ENCODE measurements at regions not wholly inside any gene's neighbourhood (a gene's known extent, or its start where the extent isn't known, plus 50 kb on each side); places are given as distances from the start of the nearest gene placed in this dataset.

GRCh38 chr20:58107533-58107932 is 120.9 kb downstream of the ANKRD60 start:
- no peak overlapping the region for H3K4me3 ChIP-seq (ENCODE audit: insufficient read depth, low read depth, low read length)
- no peak overlapping the region for H2AK9ac ChIP-seq (replicated peaks; ENCODE audit: low read depth, low read length, poor library complexity)
- intact Hi-C loops (cut with micrococcal nuclease) = no loop called here
- no peak overlapping the region for H2BK20ac ChIP-seq (ENCODE audit: low read depth, low read length)
- H3K18ac ChIP-seq (ENCODE audit: low read depth, low read length) = no peak overlapping the region
- H3K4me1 ChIP-seq (ENCODE audit: control insufficient read depth, insufficient read depth, low read length) = no peaks in the 10 kb centered on the region; the same call in 1 of the 2 replicates
- H3K79me1 ChIP-seq (ENCODE audit: low read depth in 1 of 2, low read length in 2 of 2) = no peaks in the 10 kb centered on the region
- no peak overlapping the region for H2BK15ac ChIP-seq (ENCODE audit: low read depth, low read length)
- H4K91ac ChIP-seq (ENCODE audit: insufficient read depth, low read depth, low read length) = no peak overlapping the region
- ChIA-PET POLR2A (ENCODE audit: unreplicated experiment) (no interaction called here), CTCF (no interaction called here)
- no peak overlapping the region for H4K5ac ChIP-seq (ENCODE audit: low read depth, low read length)
- ATAC-seq (ENCODE audit: low read depth) (no peak), DNase-seq (no peak)
- H2AK5ac ChIP-seq (ENCODE audit: low read depth, low read length) = no peak overlapping the region
- no peak overlapping the region for H3K4ac ChIP-seq (ENCODE audit: low read depth, low read length)
- no peaks in the 10 kb centered on the region for H3K9me3 ChIP-seq (ENCODE audit: control insufficient read depth, insufficient read depth, low read length)
- H3K27me3 ChIP-seq (ENCODE audit: control insufficient read depth, insufficient read depth, low read length) = peaks cover 2% of the 10 kb centered on the region
- no peak overlapping the region for H3K4me2 ChIP-seq (ENCODE audit: low read depth, low read length)
- no CpG with 5 or more reads among the region's 1 CpG for WGBS, 2 experiments (ENCODE audit: extremely low coverage in 2 of 2, insufficient read length in 1 of 2)
- H2BK5ac ChIP-seq (ENCODE audit: low read depth, low read length, poor library complexity, severe bottlenecking) = no peak overlapping the region
- no peak overlapping the region for H3K23ac ChIP-seq (ENCODE audit: low read depth, low read length)
- no peaks in the 10 kb centered on the region for H3K9me1 ChIP-seq (ENCODE audit: insufficient read depth, low read length)
- H4K20me1 ChIP-seq (ENCODE audit: insufficient read depth, low read length) = no peaks in the 10 kb centered on the region
- H3K9ac ChIP-seq (ENCODE audit: low read depth, low read length) = no peak overlapping the region
- no peak overlapping the region for H2BK120ac ChIP-seq (ENCODE audit: low read depth, low read length)
- no peak overlapping the region for H2AFZ ChIP-seq (replicated peaks; ENCODE audit: low read length, poor library complexity)
- BruUV-seq (replicated peaks) = no TSS peak
- dilution Hi-C loops (cut with HindIII; ENCODE audit: low sequenced_read_pairs, unreplicated experiment) = no loop called here
- no peak overlapping the region for H4K8ac ChIP-seq (ENCODE audit: low read depth in 2 of 2, low read length in 2 of 2)
- H3K56ac ChIP-seq (ENCODE audit: extremely low read depth, insufficient read depth, low read length) = no peak overlapping the region
- no peaks in the 10 kb centered on the region for H3K36me3 ChIP-seq (ENCODE audit: control insufficient read depth, insufficient read depth, low read length)
- H3K14ac ChIP-seq (replicated peaks; ENCODE audit: low read depth, low read length) = no peak overlapping the region
- TF ChIP-seq MAZ (IDR thresholded peaks at IDR 0.05; ENCODE audit: borderline replicate concordance, low read depth, low read length) = no peak
- no peak for TF ChIP-seq CHD1 (IDR thresholded peaks at IDR 0.05; ENCODE audit: low read depth, low read length)
- TF ChIP-seq MXI1 (IDR thresholded peaks at IDR 0.05; ENCODE audit: borderline replicate concordance, low read depth, low read length) = no peak
- TF ChIP-seq, protein P1, sequence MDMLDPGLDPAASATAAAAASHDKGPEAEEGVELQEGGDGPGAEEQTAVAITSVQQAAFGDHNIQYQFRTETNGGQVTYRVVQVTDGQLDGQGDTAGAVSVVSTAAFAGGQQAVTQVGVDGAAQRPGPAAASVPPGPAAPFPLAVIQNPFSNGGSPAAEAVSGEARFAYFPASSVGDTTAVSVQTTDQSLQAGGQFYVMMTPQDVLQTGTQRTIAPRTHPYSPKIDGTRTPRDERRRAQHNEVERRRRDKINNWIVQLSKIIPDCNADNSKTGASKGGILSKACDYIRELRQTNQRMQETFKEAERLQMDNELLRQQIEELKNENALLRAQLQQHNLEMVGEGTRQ (IDR thresholded peaks at IDR 0.05; ENCODE audit: low read depth, low read length) = no peak
- no peak for TF ChIP-seq POLR2A (IDR thresholded peaks at IDR 0.05; ENCODE audit: low read depth, low read length)
- TF ChIP-seq RAD21 (IDR thresholded peaks at IDR 0.05; ENCODE audit: low read length) = no peak
- TF ChIP-seq CEBPB (IDR thresholded peaks at IDR 0.05; ENCODE audit: low read depth, low read length) = no peak
- TF ChIP-seq MAFK (IDR thresholded peaks at IDR 0.05; ENCODE audit: low read depth, low read length) = no peak
- TF ChIP-seq FOS (IDR thresholded peaks at IDR 0.05; ENCODE audit: low read depth, low read length) = no peak
- TF ChIP-seq RFX5 (IDR thresholded peaks at IDR 0.05; ENCODE audit: low read depth, low read length) = no peak
- TF ChIP-seq, protein P2, sequence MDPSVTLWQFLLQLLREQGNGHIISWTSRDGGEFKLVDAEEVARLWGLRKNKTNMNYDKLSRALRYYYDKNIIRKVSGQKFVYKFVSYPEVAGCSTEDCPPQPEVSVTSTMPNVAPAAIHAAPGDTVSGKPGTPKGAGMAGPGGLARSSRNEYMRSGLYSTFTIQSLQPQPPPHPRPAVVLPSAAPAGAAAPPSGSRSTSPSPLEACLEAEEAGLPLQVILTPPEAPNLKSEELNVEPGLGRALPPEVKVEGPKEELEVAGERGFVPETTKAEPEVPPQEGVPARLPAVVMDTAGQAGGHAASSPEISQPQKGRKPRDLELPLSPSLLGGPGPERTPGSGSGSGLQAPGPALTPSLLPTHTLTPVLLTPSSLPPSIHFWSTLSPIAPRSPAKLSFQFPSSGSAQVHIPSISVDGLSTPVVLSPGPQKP (IDR thresholded peaks at IDR 0.05; ENCODE audit: borderline replicate concordance, low read depth, low read length) = no peak
- TF ChIP-seq, protein P3, sequence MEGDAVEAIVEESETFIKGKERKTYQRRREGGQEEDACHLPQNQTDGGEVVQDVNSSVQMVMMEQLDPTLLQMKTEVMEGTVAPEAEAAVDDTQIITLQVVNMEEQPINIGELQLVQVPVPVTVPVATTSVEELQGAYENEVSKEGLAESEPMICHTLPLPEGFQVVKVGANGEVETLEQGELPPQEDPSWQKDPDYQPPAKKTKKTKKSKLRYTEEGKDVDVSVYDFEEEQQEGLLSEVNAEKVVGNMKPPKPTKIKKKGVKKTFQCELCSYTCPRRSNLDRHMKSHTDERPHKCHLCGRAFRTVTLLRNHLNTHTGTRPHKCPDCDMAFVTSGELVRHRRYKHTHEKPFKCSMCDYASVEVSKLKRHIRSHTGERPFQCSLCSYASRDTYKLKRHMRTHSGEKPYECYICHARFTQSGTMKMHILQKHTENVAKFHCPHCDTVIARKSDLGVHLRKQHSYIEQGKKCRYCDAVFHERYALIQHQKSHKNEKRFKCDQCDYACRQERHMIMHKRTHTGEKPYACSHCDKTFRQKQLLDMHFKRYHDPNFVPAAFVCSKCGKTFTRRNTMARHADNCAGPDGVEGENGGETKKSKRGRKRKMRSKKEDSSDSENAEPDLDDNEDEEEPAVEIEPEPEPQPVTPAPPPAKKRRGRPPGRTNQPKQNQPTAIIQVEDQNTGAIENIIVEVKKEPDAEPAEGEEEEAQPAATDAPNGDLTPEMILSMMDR (conservative IDR thresholded peaks at IDR 0.05; ENCODE audit: low read depth, low read length) = no peak
- TF ChIP-seq SMC3 (IDR thresholded peaks at IDR 0.05; ENCODE audit: low read depth, low read length) = no peak
- TF ChIP-seq NFE2L2 (IDR thresholded peaks at IDR 0.05; ENCODE audit: low read depth, low read length) = no peak
- no peak for TF ChIP-seq RCOR1 (IDR thresholded peaks at IDR 0.05; ENCODE audit: insufficient replicate concordance, low read length)
- TF ChIP-seq BHLHE40 (IDR thresholded peaks at IDR 0.05; ENCODE audit: low read depth, low read length) = no peak
- H3K27ac ChIP-seq (ENCODE audit: insufficient read depth, low read length) = no peak overlapping the region
- in situ Hi-C loops (cut with MboI; ENCODE audit: low sequenced_read_pairs) = no loop called here

Data from IMR-90 (cell line).